GM18507 (cell line): ENCODE measurements at regions not wholly inside any gene's neighbourhood (a gene's known extent, or its start where the extent isn't known, plus 50 kb on each side); places are given as distances from the start of the nearest gene placed in this dataset.

ENCODE experiments used
- DNase-seq: peaks from one replicate; pipeline ENCODE4 v3.0.0; 2011; ENCODE audit warnings: low read depth; ENCODE audit not compliant: insufficient read length; ENCODE audit errors: extremely low spot score
- FAIRE-seq: peaks from 2 replicates; lab custom pipeline; 2011; peaks lifted over from hg19 to GRCh38; lab: Jason Lieb, UNC

GRCh38 chr11:119899997-119900396 lies 171.0 kb upstream of the NECTIN1 start:
- DNase-seq (no peak), FAIRE-seq (no peak)

GRCh38 chr11:119897576-119897975 lies 168.6 kb upstream of the NECTIN1 start:
- no peak for DNase-seq
- FAIRE-seq, result no peak

- FAIRE-seq (no peak), DNase-seq (no peak)
These were observed 168.0 kb upstream of the NECTIN1 start for GRCh38 chr11:119897046-119897440.

- DNase-seq (no peak), FAIRE-seq (no peak)
These were observed 167.5 kb upstream of the NECTIN1 start for GRCh38 chr11:119896387-119897045.

- FAIRE-seq (peak; percentile 44), DNase-seq (no peak)
These were observed 167.0 kb upstream of the NECTIN1 start for GRCh38 chr11:119895981-119896380.

- DNase-seq, result no peak
- FAIRE-seq, result no peak
These were observed 165.9 kb upstream of the NECTIN1 start for GRCh38 chr11:119894916-119895315.

- no peak for DNase-seq
- FAIRE-seq, result no peak
These were observed 163.4 kb upstream of the NECTIN1 start for GRCh38 chr11:119892311-119892808.

GRCh38 chr11:119891055-119891768 lies 162.2 kb upstream of the NECTIN1 start:
- no peak for FAIRE-seq

GRCh38 chr11:119890466-119890865 lies 161.5 kb upstream of the NECTIN1 start:
- FAIRE-seq (no peak), DNase-seq (no peak)

More at GRCh38 chr11:119891055-119891768, 162.2 kb upstream of the NECTIN1 start:
- DNase-seq, result no peak

GRCh38 chr11:119889728-119890280 lies 160.8 kb upstream of the NECTIN1 start:
- FAIRE-seq, result no peak
- DNase-seq, result no peak

- no peak for FAIRE-seq
- DNase-seq, result no peak
These were observed 160.1 kb upstream of the NECTIN1 start for GRCh38 chr11:119889111-119889510.

GRCh38 chr11:119888119-119888518 lies 159.1 kb upstream of the NECTIN1 start:
- DNase-seq (no peak), FAIRE-seq (no peak)

- DNase-seq, result no peak
- no peak for FAIRE-seq
These were observed 157.7 kb upstream of the NECTIN1 start for GRCh38 chr11:119886667-119887230.

- no peak for FAIRE-seq
- DNase-seq, result no peak
These were observed 157.0 kb upstream of the NECTIN1 start for GRCh38 chr11:119885861-119886567.

- no peak for DNase-seq
- no peak for FAIRE-seq
These were observed 156.1 kb upstream of the NECTIN1 start for GRCh38 chr11:119885067-119885466.

- no peak for DNase-seq
- no peak for FAIRE-seq
These were observed 153.3 kb upstream of the NECTIN1 start for GRCh38 chr11:119882316-119882715.

GRCh38 chr11:119880873-119881272 lies 151.9 kb upstream of the NECTIN1 start:
- DNase-seq (no peak), FAIRE-seq (no peak)

- DNase-seq (no peak), FAIRE-seq (no peak)
These were observed 151.1 kb upstream of the NECTIN1 start for GRCh38 chr11:119880143-119880542.

GRCh38 chr11:119878990-119879389 lies 150.0 kb upstream of the NECTIN1 start:
- no peak for FAIRE-seq

GRCh38 chr11:119876841-119877240 lies 147.8 kb upstream of the NECTIN1 start:
- FAIRE-seq, result no peak
- no peak for DNase-seq

More at GRCh38 chr11:119878990-119879389, 150.0 kb upstream of the NECTIN1 start:
- no peak for DNase-seq
